Activated CD8-positive, alpha-beta T cell treated with anti-CD3 and anti-CD28 coated beads, Interleukin-2, amount 10 ng/mL, durations not matched to agents 7 days and 5 days (primary cell): ENCODE measurements at regions not wholly inside any gene's neighbourhood (a gene's known extent, or its start where the extent isn't known, plus 50 kb on each side); places are given as distances from the start of the nearest gene placed in this dataset.

ENCODE experiments used
- ATAC-seq: fragments of 150-1000 bp; cut with Tn5 transposase; one replicate; pipeline ENCODE4 v1.10.0; 2021; ENCODE audit warnings: moderate library complexity
- CTCF ChIA-PET: fragments of 350-600 bp; sonication (Branson Sonifier 250); formaldehyde crosslinking; loops from one replicate; lab custom pipeline; 2021; ENCODE audit warnings: antibody characterized with exemption; lab: Charles Lee
- POLR2A ChIA-PET: fragments of 350-600 bp; sonication (Branson Sonifier 250); formaldehyde crosslinking; loops from one replicate; lab custom pipeline; 2021; ENCODE audit warnings: antibody characterized with exemption; lab: Charles Lee
- DNase-seq: peaks from one replicate; pipeline ENCODE4 v3.0.0-alpha.2; 2020
- H3K27ac Mint-ChIP-seq: one replicate; pipeline ENCODE4 v1.8.0; 2021; ENCODE audit warnings: mild to moderate bottlenecking, mixed read lengths
- H3K27me3 Mint-ChIP-seq: one replicate; pipeline ENCODE4 v1.8.0; 2021; ENCODE audit warnings: low read depth, mixed read lengths
- H3K36me3 Mint-ChIP-seq: one replicate; pipeline ENCODE4 v1.8.0; 2021; ENCODE audit warnings: low read depth, mixed read lengths
- H3K4me1 Mint-ChIP-seq: one replicate; pipeline ENCODE4 v1.8.0; 2021; ENCODE audit warnings: low read depth, mixed read lengths
- H3K4me3 Mint-ChIP-seq: one replicate; pipeline ENCODE4 v1.8.0; 2021; ENCODE audit warnings: mild to moderate bottlenecking, mixed read lengths
- H3K9me3 Mint-ChIP-seq: one replicate; pipeline ENCODE4 v1.8.0; 2022; ENCODE audit warnings: mixed read lengths; ENCODE audit not compliant: insufficient read depth

DNA sequence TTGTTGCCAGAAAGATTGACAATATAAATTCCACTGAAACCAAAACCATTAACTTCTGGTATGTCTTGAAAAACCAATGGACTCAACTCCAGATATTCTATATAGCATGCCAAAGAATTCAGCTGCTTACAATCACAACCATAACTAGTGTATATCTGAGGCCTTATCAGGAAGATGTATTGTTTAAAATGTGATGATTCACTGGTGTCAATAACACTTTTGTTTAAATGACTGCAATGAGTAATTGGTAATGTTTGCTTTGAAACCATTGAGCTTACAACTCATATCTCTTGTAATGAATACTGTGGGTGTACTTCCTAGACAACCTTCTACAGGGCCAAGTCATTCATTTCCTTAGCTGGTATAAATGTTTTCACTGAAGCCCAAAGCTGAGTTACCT lies 727.9 kb upstream of the KCND2 start:
- H3K36me3 Mint-ChIP-seq = no peaks in the 10 kb centered on the region
- H3K27ac Mint-ChIP-seq = no peak overlapping the region
- H3K4me1 Mint-ChIP-seq = no peaks in the 10 kb centered on the region
- no peak overlapping the region for H3K4me3 Mint-ChIP-seq
- no peaks in the 10 kb centered on the region for H3K27me3 Mint-ChIP-seq
- no peaks in the 10 kb centered on the region for H3K9me3 Mint-ChIP-seq
- DNase-seq = no peak
- ATAC-seq = no peak
- ChIA-PET POLR2A (no interaction called here), CTCF (no interaction called here)

DNA sequence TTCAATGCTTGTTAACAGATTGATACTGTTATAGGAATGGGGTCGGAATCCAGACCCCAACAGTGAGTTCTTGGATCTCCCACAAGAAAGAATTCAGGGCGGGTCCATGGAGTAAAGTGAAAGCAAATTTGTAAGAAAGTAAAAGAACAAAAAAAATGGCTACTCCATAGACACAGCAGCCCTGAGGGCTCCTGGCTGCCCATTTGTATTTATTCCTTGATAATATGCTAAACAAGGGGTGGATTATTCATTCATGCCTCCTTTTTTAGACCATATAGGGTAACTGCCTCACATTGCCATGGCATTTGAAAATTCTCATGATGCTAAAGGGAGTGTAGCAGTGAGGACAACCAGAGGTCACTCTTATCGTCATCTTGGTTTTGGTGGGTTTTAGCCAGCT lies 717.2 kb upstream of the KCND2 start:
- H3K36me3 Mint-ChIP-seq = no peaks in the 10 kb centered on the region
- CTCF ChIA-PET = no interaction called here
- no peak for ATAC-seq
- POLR2A ChIA-PET = no interaction called here
- H3K27ac Mint-ChIP-seq = no peak overlapping the region
- peaks cover 9% of the 10 kb centered on the region for H3K9me3 Mint-ChIP-seq
- no peaks in the 10 kb centered on the region for H3K27me3 Mint-ChIP-seq
- H3K4me3 Mint-ChIP-seq = no peak overlapping the region
- no peak for DNase-seq
- no peaks in the 10 kb centered on the region for H3K4me1 Mint-ChIP-seq

GRCh38 chr7:119556436-119556835 lies 716.5 kb upstream of the KCND2 start:
- CTCF ChIA-PET = no interaction called here
- no peaks in the 10 kb centered on the region for H3K36me3 Mint-ChIP-seq
- no peak for DNase-seq
- POLR2A ChIA-PET = no interaction called here
- H3K9me3 Mint-ChIP-seq = peaks cover 11% of the 10 kb centered on the region
- H3K4me1 Mint-ChIP-seq = no peaks in the 10 kb centered on the region
- H3K27ac Mint-ChIP-seq = no peak overlapping the region
- no peak for ATAC-seq
- H3K4me3 Mint-ChIP-seq = no peak overlapping the region
- no peaks in the 10 kb centered on the region for H3K27me3 Mint-ChIP-seq

- POLR2A ChIA-PET = no interaction called here
- H3K27me3 Mint-ChIP-seq = no peaks in the 10 kb centered on the region
- H3K36me3 Mint-ChIP-seq = no peaks in the 10 kb centered on the region
- DNase-seq (no peak), ATAC-seq (no peak)
- H3K4me3 Mint-ChIP-seq = no peak overlapping the region
- H3K9me3 Mint-ChIP-seq = peaks cover 14% of the 10 kb centered on the region
- no peaks in the 10 kb centered on the region for H3K4me1 Mint-ChIP-seq
- H3K27ac Mint-ChIP-seq = no peak overlapping the region
- CTCF ChIA-PET = no interaction called here
Measured at GRCh38 chr7:119561751-119562150, 711.2 kb upstream of the KCND2 start.

- Mint-ChIP-seq H3K4me1 (no peaks in the 10 kb centered on the region), H3K27me3 (no peaks in the 10 kb centered on the region), H3K36me3 (no peaks in the 10 kb centered on the region), H3K9me3 (peaks cover 12% of the 10 kb centered on the region), H3K4me3 (no peak overlapping the region), H3K27ac (no peak overlapping the region)
- DNase-seq = no peak
- no peak for ATAC-seq
- ChIA-PET POLR2A (no interaction called here), CTCF (no interaction called here)
Measured at GRCh38 chr7:119562839-119563238, 710.1 kb upstream of the KCND2 start.

- no peak overlapping the region for H3K27ac Mint-ChIP-seq
- no peaks in the 10 kb centered on the region for H3K36me3 Mint-ChIP-seq
- DNase-seq (no peak), ATAC-seq (no peak)
- CTCF ChIA-PET = no interaction called here
- H3K9me3 Mint-ChIP-seq = no peaks in the 10 kb centered on the region
- H3K27me3 Mint-ChIP-seq = no peaks in the 10 kb centered on the region
- no peak overlapping the region for H3K4me3 Mint-ChIP-seq
- POLR2A ChIA-PET = no interaction called here
- no peaks in the 10 kb centered on the region for H3K4me1 Mint-ChIP-seq
Measured at GRCh38 chr7:119571666-119572065, 701.3 kb upstream of the KCND2 start.

GRCh38 chr7:119572132-119572531 lies 700.8 kb upstream of the KCND2 start:
- ATAC-seq (no peak), DNase-seq (no peak)
- H3K27me3 Mint-ChIP-seq = no peaks in the 10 kb centered on the region

DNA sequence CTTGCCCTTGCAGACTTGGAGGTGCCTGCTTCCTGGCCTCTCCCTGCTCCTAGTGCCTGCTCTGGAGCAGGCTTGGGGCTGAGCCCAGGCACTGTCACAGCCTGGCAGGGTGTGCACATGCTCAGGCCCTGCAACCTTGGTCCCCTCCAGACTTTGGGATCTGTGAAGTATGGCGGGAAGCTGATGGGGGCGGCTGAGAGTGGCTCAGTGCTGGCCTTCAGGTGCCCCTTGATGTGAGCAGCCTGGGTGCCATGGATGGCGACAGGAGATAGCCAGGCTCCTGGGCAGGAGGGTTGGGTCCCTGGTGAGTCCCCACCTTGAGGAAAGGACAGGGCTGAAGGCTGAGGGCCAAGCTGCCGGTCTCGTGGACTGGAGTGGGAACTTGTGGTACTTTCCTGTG lies 700.4 kb upstream of the KCND2 start:
- ChIA-PET CTCF (no interaction called here), POLR2A (no interaction called here)
- DNase-seq (no peak), ATAC-seq (no peak)
- Mint-ChIP-seq H3K4me3 (no peak overlapping the region), H3K36me3 (no peaks in the 10 kb centered on the region), H3K9me3 (no peaks in the 10 kb centered on the region), H3K27me3 (no peaks in the 10 kb centered on the region), H3K27ac (no peak overlapping the region), H3K4me1 (no peaks in the 10 kb centered on the region)

More at GRCh38 chr7:119572132-119572531, 700.8 kb upstream of the KCND2 start:
- H3K9me3 Mint-ChIP-seq = no peaks in the 10 kb centered on the region
- no peak overlapping the region for H3K27ac Mint-ChIP-seq
- H3K4me1 Mint-ChIP-seq = no peaks in the 10 kb centered on the region
- ChIA-PET POLR2A (no interaction called here), CTCF (no interaction called here)
- H3K36me3 Mint-ChIP-seq = no peaks in the 10 kb centered on the region
- no peak overlapping the region for H3K4me3 Mint-ChIP-seq

DNA sequence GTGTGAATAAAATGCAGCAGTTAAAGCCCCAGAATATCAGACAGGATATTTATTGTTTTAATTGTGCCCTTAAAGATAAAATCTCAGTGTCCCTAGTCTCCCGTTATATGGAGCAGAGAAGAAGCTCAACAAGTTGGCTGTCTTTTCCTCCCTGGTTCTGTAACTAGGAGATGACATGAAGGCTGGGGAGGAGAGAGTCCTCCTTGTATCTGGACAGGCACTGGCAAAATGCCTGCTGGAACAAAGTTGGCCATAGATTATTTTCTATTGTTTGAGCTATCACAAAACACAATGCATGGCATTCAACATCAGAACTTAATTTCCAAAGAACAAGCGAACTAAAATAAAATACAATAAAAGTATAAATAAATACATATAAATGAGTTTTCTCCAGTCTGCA lies 694.9 kb upstream of the KCND2 start:
- H3K9me3 Mint-ChIP-seq = no peaks in the 10 kb centered on the region
- ATAC-seq (no peak), DNase-seq (no peak)
- ChIA-PET POLR2A (no interaction called here), CTCF (no interaction called here)
- no peak overlapping the region for H3K27ac Mint-ChIP-seq
- no peaks in the 10 kb centered on the region for H3K27me3 Mint-ChIP-seq
- no peaks in the 10 kb centered on the region for H3K36me3 Mint-ChIP-seq
- H3K4me1 Mint-ChIP-seq = no peaks in the 10 kb centered on the region
- no peak overlapping the region for H3K4me3 Mint-ChIP-seq

DNA sequence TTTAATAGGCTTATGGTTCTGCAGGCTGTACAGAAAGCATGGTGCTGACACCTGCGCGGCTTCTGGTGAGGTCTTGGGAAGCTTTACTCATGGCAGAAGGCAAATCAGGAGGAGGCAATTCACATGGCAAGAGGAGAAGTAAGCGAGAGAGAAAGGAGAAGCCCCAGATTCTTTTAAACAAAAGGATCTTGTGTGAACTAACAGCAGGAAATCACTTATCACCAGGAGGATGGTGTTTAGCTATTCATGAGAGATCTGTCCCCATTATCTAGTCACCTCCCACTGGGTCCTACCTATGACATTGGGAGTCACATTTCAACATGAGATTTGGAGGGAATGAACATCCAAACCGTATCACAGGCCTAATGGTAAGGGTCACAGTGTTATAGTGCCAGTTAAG lies 678.0 kb upstream of the KCND2 start:
- CTCF ChIA-PET = no interaction called here
- POLR2A ChIA-PET = no interaction called here
- Mint-ChIP-seq H3K4me1 (no peaks in the 10 kb centered on the region), H3K36me3 (no peaks in the 10 kb centered on the region), H3K27me3 (no peaks in the 10 kb centered on the region), H3K27ac (no peak overlapping the region), H3K9me3 (no peaks in the 10 kb centered on the region), H3K4me3 (no peak overlapping the region)
- DNase-seq (no peak), ATAC-seq (no peak)

DNA sequence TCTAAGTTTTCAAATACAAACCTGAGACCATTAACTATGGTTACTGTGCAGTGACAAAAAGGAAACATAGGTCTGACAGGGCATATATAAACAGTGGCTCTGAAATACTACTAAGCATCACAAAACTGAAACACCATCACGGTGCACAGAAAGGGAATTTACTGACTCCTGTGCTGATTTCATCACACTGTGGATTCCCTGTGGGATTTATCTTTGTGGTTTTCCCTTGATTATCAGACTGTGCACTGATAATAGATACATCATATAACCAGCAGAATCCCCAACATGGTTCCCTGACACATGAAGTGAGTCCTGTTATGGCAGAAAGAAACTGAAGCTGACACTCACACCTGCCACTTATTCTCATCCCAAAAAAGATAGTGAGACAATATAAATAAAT lies 676.3 kb upstream of the KCND2 start:
- no peaks in the 10 kb centered on the region for H3K9me3 Mint-ChIP-seq
- ChIA-PET CTCF (no interaction called here), POLR2A (no interaction called here)
- ATAC-seq (no peak), DNase-seq (no peak)
- H3K27ac Mint-ChIP-seq = no peak overlapping the region
- H3K27me3 Mint-ChIP-seq = no peaks in the 10 kb centered on the region
- H3K36me3 Mint-ChIP-seq = no peaks in the 10 kb centered on the region
- no peaks in the 10 kb centered on the region for H3K4me1 Mint-ChIP-seq
- H3K4me3 Mint-ChIP-seq = no peak overlapping the region

DNA sequence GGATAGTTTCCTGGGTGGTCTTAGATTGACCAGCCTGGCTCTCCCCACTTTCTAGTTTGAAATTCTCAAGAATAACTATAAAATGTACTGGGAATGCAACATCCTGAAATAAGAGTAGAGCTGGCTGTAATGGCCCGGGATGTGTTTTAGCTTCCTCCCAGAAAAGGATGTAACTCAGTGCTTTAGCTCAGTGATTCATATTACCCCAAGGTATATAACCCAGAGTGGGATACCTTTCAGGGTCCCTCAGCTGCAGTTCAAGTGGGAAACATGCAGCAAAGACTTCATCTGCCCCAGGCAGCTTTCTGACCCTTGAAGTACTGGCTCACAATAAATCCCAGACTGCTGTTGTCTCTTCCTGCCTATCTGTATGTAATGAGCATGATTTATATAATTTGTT lies 666.7 kb upstream of the KCND2 start:
- ChIA-PET POLR2A (no interaction called here), CTCF (no interaction called here)
- Mint-ChIP-seq H3K9me3 (no peaks in the 10 kb centered on the region), H3K4me3 (no peak overlapping the region), H3K27ac (no peak overlapping the region), H3K36me3 (no peaks in the 10 kb centered on the region), H3K27me3 (no peaks in the 10 kb centered on the region), H3K4me1 (no peaks in the 10 kb centered on the region)
- ATAC-seq = no peak
- DNase-seq = no peak

DNA sequence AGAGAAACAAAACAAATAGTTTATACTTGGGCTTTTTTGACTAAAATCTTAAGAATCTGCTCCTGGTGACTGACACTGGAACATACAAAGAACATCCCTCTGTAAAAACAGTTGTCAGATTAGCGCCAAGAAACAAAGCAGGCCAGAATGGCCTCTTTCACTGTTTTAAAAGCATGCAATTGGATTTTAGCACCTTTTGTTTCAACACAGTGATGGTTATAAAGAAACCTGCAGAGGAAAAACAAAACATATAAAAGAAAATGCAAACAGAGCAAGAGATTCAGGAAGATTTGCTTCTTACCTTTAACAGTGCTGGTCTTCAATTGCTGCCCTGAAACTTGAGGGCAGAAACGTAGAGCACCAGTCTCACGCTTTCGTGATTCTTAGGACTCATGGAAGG lies 652.2 kb upstream of the KCND2 start:
- POLR2A ChIA-PET = no interaction called here
- CTCF ChIA-PET = no interaction called here
- H3K4me1 Mint-ChIP-seq = no peaks in the 10 kb centered on the region
- no peak overlapping the region for H3K27ac Mint-ChIP-seq
- no peak overlapping the region for H3K4me3 Mint-ChIP-seq
- H3K27me3 Mint-ChIP-seq = no peaks in the 10 kb centered on the region
- ATAC-seq (no peak), DNase-seq (no peak)
- peaks cover 9% of the 10 kb centered on the region for H3K9me3 Mint-ChIP-seq
- no peaks in the 10 kb centered on the region for H3K36me3 Mint-ChIP-seq
